Stimulated activated CD4-positive, alpha-beta T cell treated with anti-CD3 and anti-CD28 coated beads, Interleukin-4, amount 100 ng/mL, for 4 hours (primary cell): ENCODE measurements at regions not wholly inside any gene's neighbourhood (a gene's known extent, or its start where the extent isn't known, plus 50 kb on each side); places are given as distances from the start of the nearest gene placed in this dataset.

Source experiments
- DNase-seq, 2 experiments: peaks; one replicate each; pipeline ENCODE4 v3.0.0-alpha.2; 2020

GRCh38 chr14:94717808-94718207 lies 52.1 kb downstream of the GSC start:
- no peak for DNase-seq

DNA sequence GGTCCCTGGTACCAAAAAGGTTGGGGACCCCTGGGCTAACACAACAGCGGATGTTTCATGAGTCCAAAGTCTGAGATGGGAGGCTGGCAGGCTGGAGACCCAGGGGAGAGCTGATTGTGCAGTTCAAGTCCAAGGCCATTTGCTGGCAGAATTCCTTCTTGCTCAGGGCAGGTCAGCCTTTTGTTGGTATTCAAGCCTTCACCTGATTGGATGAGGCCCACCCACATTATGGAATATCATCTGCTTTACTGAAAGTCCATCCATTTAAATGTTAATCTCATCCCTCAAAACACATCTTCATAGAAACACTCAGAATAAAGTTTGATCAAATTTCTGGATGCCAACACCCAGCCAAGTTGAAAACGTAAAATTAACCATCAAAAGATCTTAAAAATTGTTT lies 52.9 kb downstream of the GSC start:
- DNase-seq = no peak

DNA sequence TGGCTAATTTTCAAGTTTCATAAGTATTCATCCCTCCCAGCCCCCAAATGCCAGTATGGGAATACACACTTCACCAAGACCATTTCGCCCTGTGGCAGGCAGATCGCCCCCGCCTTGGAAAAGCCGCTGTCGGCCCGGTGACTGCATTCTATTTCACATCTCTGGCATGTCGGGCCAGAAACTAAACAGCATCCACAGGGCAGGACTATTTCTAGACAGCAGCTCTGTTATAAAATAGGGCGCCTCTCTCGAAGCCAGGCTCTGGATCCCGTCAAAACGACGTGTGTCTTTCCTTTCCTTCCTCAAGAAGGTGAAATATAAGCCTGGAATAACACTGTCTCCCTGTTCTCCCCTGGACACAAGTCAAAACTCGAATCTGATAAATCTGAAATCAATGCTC lies 56.8 kb downstream of the GSC start:
- no peak for DNase-seq

DNA sequence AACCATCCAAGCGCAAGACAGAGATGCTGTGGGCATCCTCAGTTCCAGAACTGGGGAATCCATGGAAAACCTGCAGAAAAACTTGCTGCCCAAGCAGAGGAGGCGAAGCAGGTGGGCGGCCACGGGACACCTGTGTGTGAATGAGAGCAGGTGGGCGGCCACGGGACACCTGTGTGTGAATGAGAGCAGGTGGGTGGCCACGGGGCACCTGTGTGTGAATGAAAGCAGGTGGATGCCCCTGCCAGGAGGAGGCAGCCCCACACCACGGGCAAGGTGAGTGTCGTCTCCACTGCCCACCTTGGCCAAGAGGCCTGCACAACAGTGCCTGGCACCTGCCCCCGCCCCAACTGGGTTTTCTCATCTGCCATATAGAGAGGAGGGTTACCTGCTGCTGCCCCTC lies 59.2 kb downstream of the GSC start:
- DNase-seq = no peak

DNA sequence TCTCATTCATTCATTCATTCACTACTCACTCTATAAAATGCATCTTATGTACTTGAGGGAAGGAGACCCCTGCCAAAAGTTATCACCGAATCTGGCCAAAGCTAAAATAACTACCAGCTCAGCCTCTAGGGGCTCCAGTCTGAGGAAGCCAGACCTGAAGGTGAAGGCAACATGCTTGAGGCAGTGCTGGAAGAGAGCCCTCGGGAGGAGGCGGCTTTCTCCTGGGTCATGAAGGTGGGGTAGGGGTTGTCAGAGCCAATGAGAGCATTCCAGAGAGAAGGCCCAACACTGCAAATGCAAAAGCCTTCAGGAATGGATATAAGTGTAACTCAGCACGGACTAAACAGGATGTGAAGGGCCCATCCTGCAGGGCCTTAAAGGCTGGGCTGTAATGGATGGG lies 62.4 kb downstream of the GSC start:
- DNase-seq = no peak

- no peak for DNase-seq
These were observed 63.8 kb downstream of the GSC start for GRCh38 chr14:94706133-94706532.

- DNase-seq = no peak
These were observed 67.3 kb downstream of the GSC start for GRCh38 chr14:94702629-94703028.

- no peak for DNase-seq
These were observed 68.0 kb downstream of the GSC start for GRCh38 chr14:94701861-94702370.

- DNase-seq = no peak
These were observed 69.6 kb downstream of the GSC start for GRCh38 chr14:94700336-94700735.

- DNase-seq = no peak
These were observed 70.1 kb downstream of the GSC start for GRCh38 chr14:94699831-94700230.

DNA sequence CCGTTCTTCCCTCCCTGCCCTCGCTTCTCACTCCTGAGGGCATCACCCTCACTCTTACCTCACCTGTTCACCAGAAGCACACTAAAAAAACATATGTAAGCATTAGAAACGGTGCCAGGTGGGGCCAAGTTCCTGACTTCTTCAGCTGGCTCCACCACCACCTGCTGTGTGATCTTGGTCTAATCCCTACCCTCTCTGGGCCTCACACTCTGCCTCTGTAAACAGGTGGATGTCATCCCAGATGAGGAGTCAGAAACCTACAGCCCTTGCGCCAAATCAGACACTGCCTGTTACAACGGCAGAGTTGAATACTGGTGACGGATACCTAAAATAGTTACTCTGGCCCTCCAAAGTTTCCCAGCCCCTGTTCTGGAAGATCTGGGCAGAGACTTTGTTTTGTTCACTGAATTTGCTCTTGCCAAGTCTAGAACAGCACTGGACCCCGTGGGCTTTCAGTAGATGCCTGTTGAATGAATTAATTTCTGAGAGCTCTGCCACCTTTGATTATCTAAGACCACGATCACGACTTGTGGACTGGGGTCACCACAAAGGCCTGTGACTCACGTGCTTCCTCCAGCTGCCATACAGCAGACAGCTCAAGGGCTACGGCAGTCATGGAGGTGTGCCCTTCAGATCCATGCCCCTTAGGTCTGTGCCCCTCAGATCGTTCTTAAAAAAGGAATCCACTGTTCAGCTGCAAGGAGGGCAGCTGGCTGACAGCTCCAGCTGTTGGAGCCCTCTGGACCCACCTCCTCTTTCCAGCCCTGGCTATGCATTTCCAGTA lies 71.9 kb downstream of the GSC start:
- DNase-seq = no peak

- DNase-seq = no peak
These were observed 73.4 kb downstream of the GSC start for GRCh38 chr14:94696518-94696917.

- no peak for DNase-seq
These were observed 74.7 kb downstream of the GSC start for GRCh38 chr14:94695231-94695630.

- DNase-seq = no peak
These were observed 78.3 kb downstream of the GSC start for GRCh38 chr14:94691660-94692034.

DNA sequence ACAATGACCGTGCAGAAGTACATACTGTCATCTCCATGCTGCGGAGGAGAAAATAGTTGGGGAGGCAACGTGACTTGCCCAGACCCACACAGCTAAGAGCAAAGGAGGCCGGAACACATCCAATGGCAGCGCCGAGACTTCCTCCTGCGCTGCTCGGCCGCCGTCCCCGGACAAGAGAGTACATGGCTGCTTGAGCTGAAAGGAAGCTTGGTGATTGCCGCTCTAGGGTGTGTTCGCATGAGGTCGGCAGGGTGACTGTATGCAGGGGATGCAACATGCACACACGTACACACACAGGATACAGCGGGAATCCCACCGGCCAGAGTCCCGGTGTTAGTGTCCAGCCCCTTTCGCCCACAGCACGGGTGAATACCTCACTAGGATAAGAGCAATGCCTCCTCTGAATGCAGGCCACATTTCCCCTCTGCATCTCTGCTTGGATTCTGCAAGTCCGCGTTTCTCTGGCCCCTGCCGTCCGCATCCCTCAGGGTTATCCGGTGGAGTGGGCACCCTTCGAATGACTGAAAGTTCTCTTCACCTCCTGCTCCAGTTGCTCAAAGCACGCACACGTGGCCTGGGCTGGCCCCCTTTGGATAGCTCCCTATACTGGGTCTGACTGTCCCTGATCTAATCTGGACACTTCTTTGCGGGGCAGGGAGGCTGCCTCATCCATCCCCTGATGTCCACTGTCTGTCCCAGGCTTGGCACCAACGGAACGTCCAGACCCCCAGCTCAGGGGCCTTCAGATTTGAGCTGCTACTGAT lies 78.8 kb downstream of the GSC start:
- DNase-seq = no peak

DNA sequence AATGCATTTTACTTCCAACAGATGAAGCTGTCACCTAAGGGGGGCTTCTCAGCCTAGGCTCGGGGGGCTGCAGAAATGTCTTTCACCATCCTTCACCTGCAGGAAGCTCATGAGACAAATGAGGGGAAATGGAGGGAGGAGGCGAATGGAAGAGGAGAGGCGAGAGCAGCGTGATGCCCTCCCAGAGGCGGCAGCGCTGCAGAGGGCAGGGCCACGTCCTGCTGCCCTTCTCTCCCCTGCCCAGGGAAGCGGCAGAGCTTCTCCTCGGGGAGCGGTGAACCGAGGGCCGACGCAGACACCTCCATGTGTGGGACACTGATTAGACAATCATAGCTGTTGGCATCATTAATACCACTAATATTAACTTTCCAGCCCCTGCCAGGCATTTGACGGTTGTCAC lies 78.3 kb downstream of the SERPINA3 start:
- no peak for DNase-seq

DNA sequence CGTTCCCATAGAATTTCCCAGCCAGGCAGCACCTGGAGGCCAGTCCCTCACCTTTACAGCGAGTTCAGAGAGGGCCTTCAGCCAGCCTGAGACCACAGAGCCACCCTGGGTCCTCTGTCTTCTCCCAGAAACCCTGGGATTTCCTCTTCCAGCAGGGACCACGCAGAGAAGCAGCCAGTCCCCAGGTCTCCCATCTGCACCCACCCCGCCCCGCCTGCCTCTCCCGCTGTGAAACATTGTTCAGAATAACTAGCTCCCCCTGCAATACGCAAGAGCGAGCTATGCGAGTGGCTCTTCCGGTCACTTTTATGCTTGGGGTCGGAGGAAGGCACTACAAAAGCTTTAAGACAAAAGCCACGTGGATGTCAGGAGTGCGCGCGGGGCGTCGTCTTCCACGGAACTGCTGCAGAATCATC lies 77.8 kb downstream of the SERPINA3 start:
- no peak for DNase-seq

DNA sequence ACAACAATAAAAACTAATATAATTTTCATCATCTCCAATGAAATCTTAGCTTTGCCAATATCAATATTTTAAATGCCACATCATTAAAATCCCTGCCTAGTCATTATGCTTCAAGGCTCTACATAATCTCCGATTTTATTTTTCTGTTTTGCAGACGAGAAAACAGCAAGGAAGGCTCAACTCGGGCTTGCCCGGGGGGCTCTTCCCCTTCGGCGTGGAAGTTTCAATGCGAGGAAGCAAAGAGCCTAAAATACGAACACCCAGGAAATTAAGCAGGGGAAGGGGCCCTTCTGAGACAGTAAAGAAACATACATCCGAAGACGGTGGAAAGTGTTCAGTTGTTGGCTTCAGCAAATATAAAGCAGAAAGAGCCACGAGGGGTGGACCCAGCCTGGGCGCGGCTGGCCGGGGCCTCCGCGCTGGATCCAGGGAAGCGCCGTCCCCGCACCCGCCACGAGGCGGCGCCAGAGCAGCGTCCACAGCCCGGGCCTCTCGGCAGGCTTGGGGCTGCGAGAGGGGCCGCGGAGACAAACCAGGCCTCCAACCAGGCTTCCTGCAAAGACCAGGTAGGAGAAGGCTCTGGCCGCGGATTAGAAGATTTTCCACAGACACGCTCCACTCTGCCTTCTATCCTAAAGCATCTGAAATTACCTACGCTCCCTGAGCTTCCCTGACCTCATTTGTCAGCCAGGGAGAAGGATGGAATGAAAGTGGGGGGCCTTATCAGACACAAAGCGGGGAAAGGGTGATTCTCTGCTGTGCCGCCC lies 77.2 kb downstream of the SERPINA3 start:
- DNase-seq = peak; percentile 11 to 53

DNA sequence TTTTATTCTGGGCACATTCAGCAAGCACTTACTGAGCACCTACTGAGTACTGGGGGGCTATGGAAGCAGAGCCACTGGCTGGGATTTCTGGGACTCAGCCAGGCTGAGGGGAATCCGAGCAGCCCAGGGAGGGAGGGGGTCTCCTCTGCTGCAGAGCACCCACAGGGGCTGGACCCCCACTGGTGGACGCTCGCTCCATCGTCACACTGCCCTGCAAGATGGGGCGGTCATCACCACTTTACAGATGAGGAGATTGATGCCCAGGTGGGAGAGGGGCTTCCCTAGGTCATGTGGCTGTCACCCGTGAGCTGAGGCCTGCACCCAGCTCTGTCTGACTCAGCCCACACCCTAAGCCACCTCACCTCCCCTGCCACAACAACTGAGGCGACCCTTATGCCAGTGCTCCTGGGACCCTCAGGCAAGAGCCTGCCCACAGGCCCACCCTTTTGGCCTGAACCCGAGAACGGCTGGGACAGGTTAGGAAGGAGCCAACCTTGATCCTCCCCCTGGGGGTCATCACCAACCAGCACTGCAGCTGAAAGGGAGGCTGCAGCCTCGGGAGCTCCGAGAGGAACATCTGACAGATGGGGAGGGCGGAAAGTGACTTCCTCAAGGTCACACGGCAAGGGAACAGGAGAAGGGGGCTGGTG lies 74.4 kb downstream of the SERPINA3 start:
- DNase-seq = no peak

GRCh38 chr14:94685681-94686485 lies 73.7 kb downstream of the SERPINA3 start:
- DNase-seq = no peak

- DNase-seq = no peak
These were observed 73.0 kb downstream of the SERPINA3 start for GRCh38 chr14:94685166-94685581.

GRCh38 chr14:94682736-94683135 lies 70.5 kb downstream of the SERPINA3 start:
- DNase-seq = no peak
